Mesendoderm (in vitro differentiated cells): ENCODE measurements at regions not wholly inside any gene's neighbourhood (a gene's known extent, or its start where the extent isn't known, plus 50 kb on each side); places are given as distances from the start of the nearest gene placed in this dataset.
A peak's percentile ranks its signal among the peaks of the same experiment; 100 is the strongest.

ENCODE experiments used
- DNase-seq: peaks from one replicate; pipeline ENCODE4 v3.0.0; 2013
- H2AK5ac ChIP-seq: 2 replicates; pipeline ENCODE4 v1.6.1; 2013; ENCODE audit warnings: low read length, inconsistent platforms
- H2BK120ac ChIP-seq: 2 replicates; pipeline ENCODE4 v1.6.1; 2013; ENCODE audit warnings: low read depth, mild to moderate bottlenecking, low read length, moderate library complexity, mixed read lengths
- H2BK15ac ChIP-seq: replicated peaks from 2 replicates; pipeline ENCODE4 v1.6.1; 2013; ENCODE audit warnings: low read depth, mild to moderate bottlenecking, moderate library complexity
- H2BK5ac ChIP-seq: 2 replicates; pipeline ENCODE4 v1.6.1; 2013; ENCODE audit warnings: low read length, inconsistent platforms
- H3K18ac ChIP-seq: 2 replicates; pipeline ENCODE4 v1.6.1; 2013; ENCODE audit warnings: mild to moderate bottlenecking, low read length, mixed read lengths
- H3K23ac ChIP-seq: one replicate; pipeline ENCODE4 v1.6.1; 2013; ENCODE audit warnings: low read length
- H3K27ac ChIP-seq: 2 replicates; pipeline ENCODE4 v1.5.1; 2013; ENCODE audit warnings: low read depth, mild to moderate bottlenecking, inconsistent platforms, low read length, moderate library complexity
- H3K27me3 ChIP-seq: 2 replicates; pipeline ENCODE4 v1.6.1; 2013; ENCODE audit warnings: low read length, control low read depth, mild to moderate bottlenecking, inconsistent platforms; ENCODE audit not compliant: insufficient read depth, poor library complexity
- H3K36me3 ChIP-seq: 2 replicates; pipeline ENCODE4 v1.6.1; 2013; ENCODE audit warnings: low read length, inconsistent platforms; ENCODE audit not compliant: control insufficient read depth, insufficient read depth
- H3K4ac ChIP-seq: one replicate; pipeline ENCODE4 v1.6.1; 2013; ENCODE audit warnings: low read depth, mild to moderate bottlenecking, low read length, moderate library complexity
- H3K4me1 ChIP-seq: 2 replicates; pipeline ENCODE4 v1.6.1; 2013; ENCODE audit warnings: low read depth, low read length, inconsistent platforms; ENCODE audit not compliant: control insufficient read depth
- H3K4me2 ChIP-seq: 2 replicates; pipeline ENCODE4 v1.6.1; 2013; ENCODE audit warnings: low read length
- H3K4me3 ChIP-seq: 2 replicates; pipeline ENCODE4 v1.5.1; 2013; ENCODE audit warnings: mild to moderate bottlenecking, low read length
- H3K56ac ChIP-seq: one replicate; pipeline ENCODE4 v1.6.1; 2013; ENCODE audit warnings: low read length
- H3K79me1 ChIP-seq: 2 replicates; pipeline ENCODE4 v1.6.1; 2013; ENCODE audit warnings: low read length, inconsistent platforms
- H3K79me2 ChIP-seq: 2 replicates; pipeline ENCODE4 v1.6.1; 2013; ENCODE audit warnings: mild to moderate bottlenecking, low read length; ENCODE audit not compliant: control insufficient read depth, insufficient read depth
- H3K9ac ChIP-seq: 2 replicates; pipeline ENCODE4 v1.6.1; 2013; ENCODE audit warnings: low read length, inconsistent platforms
- H4K5ac ChIP-seq: one replicate; pipeline ENCODE4 v1.6.1; 2013; ENCODE audit warnings: low read length
- H4K8ac ChIP-seq: one replicate; pipeline ENCODE4 v1.6.1; 2013; ENCODE audit warnings: low read depth, mild to moderate bottlenecking, control low read depth, low read length, moderate library complexity
- WGBS: extraction: QIAGEN DNeasy Blood & Tissue Kit; methylation state at CpG from one replicate; pipeline ENCODE4 v1.1.7; 2013; ENCODE audit warnings: low lambda C conversion rate, missing lambda C conversion rate; ENCODE audit not compliant: insufficient coverage; ENCODE audit errors: extremely low coverage; 5-methylcytosine and 5-hydroxymethylcytosine counted together

DNA sequence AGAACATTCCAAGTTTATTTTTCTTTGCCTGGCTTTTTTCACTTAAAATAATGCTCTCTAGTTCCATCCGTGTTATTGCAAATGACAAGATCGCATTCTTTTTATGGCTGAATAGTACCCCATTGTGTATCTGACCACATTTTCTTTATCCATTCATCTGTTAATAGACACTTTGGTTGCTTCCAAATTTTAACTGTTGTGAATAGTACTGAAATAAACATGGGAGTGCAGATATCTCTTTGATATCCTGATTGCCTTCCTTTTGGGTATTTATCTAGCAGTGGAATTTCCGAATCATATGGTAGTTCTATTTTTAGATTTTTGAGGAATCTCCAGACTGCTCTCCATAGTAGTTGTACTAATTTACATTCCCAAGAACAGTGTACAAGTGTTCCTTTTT, 230.5 kb downstream of the FIGN start:
- H3K56ac ChIP-seq: no peak overlapping the region
- WGBS: no CpG with 5 or more reads among the region's 3 CpGs
- no peak for DNase-seq
- no peak overlapping the region for H2BK120ac ChIP-seq
- no peak overlapping the region for H3K18ac ChIP-seq
- H4K5ac ChIP-seq: no peak overlapping the region
- no peaks in the 10 kb centered on the region for H3K79me2 ChIP-seq
- H3K4me1 ChIP-seq: no peaks in the 10 kb centered on the region
- H3K4me2 ChIP-seq: no peak overlapping the region
- H3K36me3 ChIP-seq: no peaks in the 10 kb centered on the region
- no peak overlapping the region for H3K4me3 ChIP-seq
- no peak overlapping the region for H2BK5ac ChIP-seq
- no peak overlapping the region for H3K9ac ChIP-seq
- no peaks in the 10 kb centered on the region for H3K27me3 ChIP-seq
- H3K4ac ChIP-seq: no peak overlapping the region
- no peak overlapping the region for H3K27ac ChIP-seq
- no peak overlapping the region for H2AK5ac ChIP-seq
- no peaks in the 10 kb centered on the region for H3K79me1 ChIP-seq
- no peak overlapping the region for H3K23ac ChIP-seq
- no peak overlapping the region for H4K8ac ChIP-seq
- H2BK15ac ChIP-seq: no peak overlapping the region

DNA sequence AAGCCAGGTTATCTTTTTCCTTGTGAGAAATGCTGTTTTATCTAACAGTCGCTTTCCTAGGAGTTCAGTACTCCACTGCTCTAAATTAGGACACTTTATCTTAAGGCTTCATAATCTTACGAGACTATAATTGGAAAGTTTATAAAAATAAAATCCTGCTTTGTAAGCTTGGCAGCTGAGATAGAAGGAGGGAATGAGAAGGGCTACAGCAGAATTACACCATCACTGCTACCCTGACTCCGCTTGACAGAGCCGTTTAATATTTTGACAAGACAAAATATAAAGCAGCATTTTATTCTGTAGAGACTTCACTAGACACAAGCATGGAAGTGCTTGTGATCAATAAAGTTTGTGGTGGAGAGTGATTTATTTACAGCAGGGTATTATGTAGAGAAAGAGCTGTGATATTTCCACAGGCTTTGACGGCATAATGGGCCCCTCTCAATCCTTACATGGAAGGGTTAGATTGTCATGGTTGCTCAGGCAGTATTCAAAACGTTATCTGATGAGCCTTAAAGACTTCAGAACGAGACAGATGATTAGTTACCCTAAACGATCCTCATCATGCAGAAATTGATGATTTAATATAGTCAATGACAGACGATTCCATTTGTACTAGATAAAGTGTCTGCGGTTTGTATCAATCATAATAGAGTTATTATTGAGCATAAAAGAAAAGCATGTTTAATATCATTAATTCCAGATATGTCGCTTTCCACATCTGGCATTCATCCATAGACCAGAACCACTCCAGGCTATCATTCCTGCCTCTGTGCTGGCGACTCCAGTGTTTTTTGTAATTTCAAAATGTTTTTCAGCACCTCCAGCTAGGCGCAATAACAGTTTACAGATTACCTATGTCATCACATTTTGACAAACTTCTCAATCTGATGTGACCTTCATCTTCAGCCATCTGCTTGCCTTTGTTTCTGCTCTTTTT, 242.2 kb downstream of the FIGN start:
- whole genome bisulfite sequencing: no CpG with 5 or more reads among the region's 13 CpGs

DNA sequence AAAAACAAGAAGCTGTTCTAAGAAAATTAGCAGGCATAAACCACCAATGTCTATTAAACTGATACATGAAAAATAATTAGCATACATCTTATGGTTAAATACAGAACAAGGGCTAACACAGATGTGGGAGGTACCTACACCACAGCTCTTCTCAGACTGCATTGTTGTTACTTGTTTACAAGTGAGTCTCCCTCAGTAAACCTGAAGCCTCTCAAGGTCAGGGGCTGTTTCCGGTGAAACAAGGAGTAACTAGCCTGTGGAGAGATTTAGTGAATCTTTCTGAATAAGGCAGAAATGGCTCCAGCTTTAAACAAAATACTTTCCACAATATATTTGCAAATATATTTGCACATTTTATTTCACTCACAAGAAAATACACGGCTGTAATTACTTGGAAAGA, 244.0 kb downstream of the FIGN start:
- no peak for DNase-seq
- Histone ChIP-seq H3K23ac (no peak overlapping the region), H2AK5ac (no peak overlapping the region), H3K79me1 (no peaks in the 10 kb centered on the region), H3K56ac (no peak overlapping the region), H4K5ac (no peak overlapping the region), H3K9ac (no peak overlapping the region), H4K8ac (no peak overlapping the region), H3K27ac (no peak overlapping the region), H2BK5ac (no peak overlapping the region), H3K4me1 (no peaks in the 10 kb centered on the region), H2BK15ac (no peak overlapping the region), H3K79me2 (no peaks in the 10 kb centered on the region), H3K4me2 (no peak overlapping the region), H3K4ac (no peak overlapping the region), H2BK120ac (no peak overlapping the region), H3K4me3 (no peak overlapping the region), H3K18ac (no peak overlapping the region), H3K36me3 (no peaks in the 10 kb centered on the region), H3K27me3 (no peaks in the 10 kb centered on the region)
- no CpG with 5 or more reads among the region's 2 CpGs for WGBS

More for the DNA sequence above, 242.2 kb downstream of the FIGN start:
- no peak overlapping the region for H3K18ac ChIP-seq
- peak overlapping the region; percentile 36 for H2BK15ac ChIP-seq
- H3K79me2 ChIP-seq: no peaks in the 10 kb centered on the region
- H2BK5ac ChIP-seq: no peak overlapping the region
- no peak overlapping the region for H2BK120ac ChIP-seq
- H3K27ac ChIP-seq: no peak overlapping the region
- no peak overlapping the region for H3K56ac ChIP-seq
- no peak overlapping the region for H2AK5ac ChIP-seq
- no peaks in the 10 kb centered on the region for H3K27me3 ChIP-seq
- no peaks in the 10 kb centered on the region for H3K79me1 ChIP-seq
- no peak overlapping the region for H3K4ac ChIP-seq
- no peak overlapping the region for H4K8ac ChIP-seq
- no peak overlapping the region for H3K4me3 ChIP-seq
- no peak overlapping the region for H3K23ac ChIP-seq
- no peak overlapping the region for H4K5ac ChIP-seq
- no peak overlapping the region for H3K9ac ChIP-seq
- no peaks in the 10 kb centered on the region for H3K36me3 ChIP-seq
- H3K4me2 ChIP-seq: no peak overlapping the region
- DNase-seq: no peak
- no peaks in the 10 kb centered on the region for H3K4me1 ChIP-seq

DNA sequence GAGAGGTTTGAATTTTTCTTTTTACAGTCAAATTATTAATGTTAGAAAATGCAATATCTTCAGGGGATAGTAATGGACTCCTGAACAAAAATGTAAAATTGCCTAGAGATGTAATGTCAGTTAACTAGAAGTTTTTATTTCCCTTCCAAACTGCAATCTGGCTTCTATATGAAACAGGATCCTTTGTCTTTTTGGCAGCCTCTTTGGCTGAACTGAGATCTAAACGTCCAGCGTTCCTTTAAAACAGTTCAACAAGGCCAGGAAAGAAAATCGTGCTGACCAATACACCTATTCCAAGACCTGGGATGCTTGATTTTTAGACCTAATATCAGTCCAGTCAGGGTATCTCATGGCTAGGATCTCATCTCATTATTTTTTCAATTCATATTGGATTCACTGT, 245.5 kb downstream of the FIGN start:
- H3K4me1 ChIP-seq: no peaks in the 10 kb centered on the region
- no CpG with 5 or more reads among the region's 3 CpGs for WGBS
- H3K36me3 ChIP-seq: no peaks in the 10 kb centered on the region
- no peaks in the 10 kb centered on the region for H3K27me3 ChIP-seq
- no peak overlapping the region for H2BK15ac ChIP-seq
- H3K27ac ChIP-seq: no peak overlapping the region
- no peak overlapping the region for H2BK120ac ChIP-seq
- no peak overlapping the region for H4K8ac ChIP-seq
- no peak overlapping the region for H3K4me2 ChIP-seq
- H3K56ac ChIP-seq: no peak overlapping the region
- H3K9ac ChIP-seq: no peak overlapping the region
- H3K18ac ChIP-seq: no peak overlapping the region
- H4K5ac ChIP-seq: no peak overlapping the region
- DNase-seq: no peak
- no peak overlapping the region for H3K4me3 ChIP-seq
- H3K23ac ChIP-seq: no peak overlapping the region
- H2BK5ac ChIP-seq: no peak overlapping the region
- H3K79me1 ChIP-seq: no peaks in the 10 kb centered on the region
- no peak overlapping the region for H3K4ac ChIP-seq
- H3K79me2 ChIP-seq: no peaks in the 10 kb centered on the region
- H2AK5ac ChIP-seq: no peak overlapping the region

GRCh38 chr2:163481515-163481914, 254.3 kb downstream of the FIGN start:
- Histone ChIP-seq H3K4me2 (no peak overlapping the region), H3K27me3 (no peaks in the 10 kb centered on the region), H3K36me3 (no peaks in the 10 kb centered on the region), H3K79me2 (no peaks in the 10 kb centered on the region), H2BK5ac (no peak overlapping the region), H3K4ac (no peak overlapping the region), H3K4me1 (no peaks in the 10 kb centered on the region), H3K56ac (no peak overlapping the region), H2AK5ac (no peak overlapping the region), H3K27ac (no peak overlapping the region), H4K8ac (no peak overlapping the region), H3K23ac (no peak overlapping the region), H3K9ac (no peak overlapping the region), H2BK120ac (no peak overlapping the region), H3K4me3 (no peak overlapping the region), H3K79me1 (no peaks in the 10 kb centered on the region), H3K18ac (no peak overlapping the region), H2BK15ac (no peak overlapping the region), H4K5ac (no peak overlapping the region)
- DNase-seq: no peak

GRCh38 chr2:163479599-163479998, 256.2 kb downstream of the FIGN start:
- no peak overlapping the region for H3K4me3 ChIP-seq
- no peaks in the 10 kb centered on the region for H3K36me3 ChIP-seq
- H2BK15ac ChIP-seq: no peak overlapping the region
- H3K27me3 ChIP-seq: no peaks in the 10 kb centered on the region
- H3K18ac ChIP-seq: no peak overlapping the region
- H4K5ac ChIP-seq: no peak overlapping the region
- no peak overlapping the region for H3K4ac ChIP-seq
- H2AK5ac ChIP-seq: no peak overlapping the region
- H3K23ac ChIP-seq: no peak overlapping the region
- H3K56ac ChIP-seq: no peak overlapping the region
- H3K27ac ChIP-seq: no peak overlapping the region
- H4K8ac ChIP-seq: no peak overlapping the region
- no peak overlapping the region for H3K9ac ChIP-seq
- peaks cover 2% of the 10 kb centered on the region for H3K4me1 ChIP-seq
- H2BK120ac ChIP-seq: no peak overlapping the region
- no CpG with 5 or more reads among the region's 9 CpGs for WGBS
- no peak overlapping the region for H3K4me2 ChIP-seq
- DNase-seq: no peak
- H3K79me2 ChIP-seq: no peaks in the 10 kb centered on the region
- H2BK5ac ChIP-seq: no peak overlapping the region
- H3K79me1 ChIP-seq: no peaks in the 10 kb centered on the region
